HG02840 (cell line): ENCODE measurements at regions not wholly inside any gene's neighbourhood (a gene's known extent, or its start where the extent isn't known, plus 50 kb on each side); places are given as distances from the start of the nearest gene placed in this dataset.
"Not testable (repeated sequence)": the region's sequence is repeated elsewhere in the genome, so short reads cannot be mapped to it uniquely, and the experiment has no call there.

Experiments used
- ATAC-seq: cut with Tn5 transposase; IDR thresholded peaks from one replicate; pipeline ENCODE4 v1.9.1; 2021; ENCODE audit warnings: mild to moderate bottlenecking, moderate library complexity, moderate number of reproducible peaks; ENCODE audit not compliant: unreplicated experiment, low FRiP score

DNA sequence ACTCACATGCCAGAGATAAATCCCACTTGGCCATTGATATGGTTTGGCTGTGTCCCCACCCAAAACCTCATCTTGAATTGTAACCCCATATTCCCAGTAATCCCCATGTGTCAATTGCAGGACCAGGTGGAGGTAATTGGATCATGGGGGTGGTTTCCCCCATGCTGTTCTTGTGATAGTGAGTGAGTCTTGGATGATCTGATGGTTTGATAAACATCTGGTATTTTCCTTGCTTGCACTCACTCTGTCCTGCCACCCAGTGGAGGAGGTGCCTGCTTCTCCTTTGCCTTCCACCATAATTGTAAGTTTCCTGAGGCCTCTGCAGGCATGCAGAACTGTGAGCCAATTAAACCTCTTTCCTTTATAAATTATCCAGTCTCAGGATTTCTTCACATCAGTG is 50.4 kb upstream of the B3GAT2 start:
- not testable (repeated sequence) for ATAC-seq

DNA sequence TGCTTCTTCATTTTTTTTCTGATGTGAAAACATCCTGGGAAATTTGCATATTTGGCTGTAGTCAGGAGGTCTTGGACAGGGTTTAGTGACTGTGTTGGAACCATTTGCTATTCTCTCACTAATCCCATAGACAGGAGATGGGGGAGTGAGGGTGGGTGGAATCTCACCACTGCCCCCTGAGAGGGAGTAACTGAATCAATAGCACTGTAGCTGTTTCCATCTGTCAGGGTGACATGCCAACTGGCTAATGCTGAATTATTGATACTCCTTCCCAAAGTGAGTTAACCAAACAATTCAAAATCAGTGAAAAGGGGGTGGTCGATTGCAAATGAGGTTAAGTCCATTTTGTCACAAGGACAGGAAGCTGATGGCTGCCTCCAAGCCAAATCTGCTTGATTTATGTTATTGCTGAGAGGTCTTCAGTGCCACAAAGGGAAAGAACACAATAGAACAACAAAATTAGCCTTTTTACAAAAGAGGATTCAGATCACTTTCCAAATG is 55.1 kb upstream of the B3GAT2 start:
- ATAC-seq: no peak

DNA sequence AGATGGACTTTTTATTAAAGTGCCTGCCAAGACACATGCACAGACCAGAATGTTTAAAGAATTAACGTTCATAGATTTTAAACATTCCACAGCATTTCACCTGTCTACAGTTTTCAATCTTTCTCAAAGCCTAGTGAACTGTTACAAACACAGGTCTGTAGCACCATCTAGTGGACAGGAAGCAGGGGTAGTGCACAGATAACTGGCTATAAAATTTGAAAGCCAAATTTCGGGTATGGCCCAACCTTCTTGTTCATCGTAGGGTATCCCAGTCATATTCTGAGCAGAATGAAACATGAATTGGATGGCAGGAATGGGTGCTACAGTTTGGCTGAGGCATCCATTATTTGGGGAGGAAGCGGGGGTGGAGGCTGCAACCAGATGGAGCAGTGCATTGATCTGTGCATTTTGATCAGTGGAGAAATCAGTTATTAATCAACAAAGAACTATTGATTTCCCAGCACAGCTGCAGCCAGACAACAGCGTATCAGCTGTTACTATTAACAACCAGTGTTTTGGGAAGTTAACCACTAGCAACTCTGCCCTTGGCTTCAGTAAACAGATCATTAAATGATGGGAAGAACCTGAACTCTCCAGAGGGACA is 56.1 kb upstream of the B3GAT2 start:
- peak; percentile 67 for ATAC-seq

- ATAC-seq: no peak
Observed at GRCh38 chr6:71015392-71015791, 58.5 kb upstream of the B3GAT2 start.

DNA sequence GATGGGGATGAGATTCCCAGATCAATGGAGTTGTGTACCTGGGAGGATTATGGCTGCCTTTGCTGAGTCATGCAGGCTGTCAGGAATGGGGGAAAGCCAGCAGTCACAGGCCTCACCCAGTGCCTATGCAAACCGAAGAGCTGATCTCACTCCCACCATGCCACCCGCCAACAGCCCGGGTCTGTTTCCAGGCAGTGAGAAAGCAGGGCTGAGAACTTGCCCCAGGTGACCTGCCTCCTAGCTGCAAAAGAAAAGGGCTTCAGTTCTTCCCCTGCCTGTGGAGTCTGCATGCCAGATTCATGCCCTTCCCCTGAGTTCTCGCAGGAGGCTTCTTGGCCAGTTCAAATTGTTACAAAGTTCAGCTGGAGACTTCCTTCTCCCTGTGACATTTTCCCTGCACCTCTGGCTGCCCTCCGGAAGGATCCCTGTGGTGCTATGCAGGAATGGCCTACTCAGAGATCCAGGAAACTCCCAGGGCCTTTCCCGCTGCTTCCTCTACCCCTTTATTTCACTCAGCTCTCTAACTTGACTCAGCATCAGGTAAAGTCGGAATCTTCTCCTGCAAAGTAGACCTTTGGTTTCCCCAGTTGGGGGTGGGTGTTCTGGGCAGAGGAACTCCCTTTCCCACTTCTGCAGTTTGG is 71.5 kb upstream of the B3GAT2 start:
- ATAC-seq: no peak

DNA sequence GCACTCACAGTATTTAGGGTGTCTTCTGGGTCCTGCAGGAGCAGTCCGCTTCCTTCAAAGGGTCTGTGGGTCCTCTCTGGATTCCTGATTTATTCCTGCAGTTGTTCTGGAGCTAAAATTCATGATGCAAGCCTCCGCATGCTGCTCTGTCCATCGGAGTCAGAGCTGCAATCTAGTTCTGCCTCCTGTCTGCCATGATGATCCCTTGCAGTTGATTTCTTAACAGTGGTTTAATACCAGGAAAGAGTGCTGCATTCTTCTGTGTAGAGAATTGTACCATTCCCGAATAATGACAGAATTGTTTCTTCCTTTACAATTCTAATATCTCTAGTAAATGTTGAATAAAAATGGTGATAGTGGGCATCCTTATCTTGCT is 72.0 kb upstream of the B3GAT2 start:
- no peak for ATAC-seq

- ATAC-seq: no peak
Observed at GRCh38 chr6:71029555-71029954, 72.7 kb upstream of the B3GAT2 start.

DNA sequence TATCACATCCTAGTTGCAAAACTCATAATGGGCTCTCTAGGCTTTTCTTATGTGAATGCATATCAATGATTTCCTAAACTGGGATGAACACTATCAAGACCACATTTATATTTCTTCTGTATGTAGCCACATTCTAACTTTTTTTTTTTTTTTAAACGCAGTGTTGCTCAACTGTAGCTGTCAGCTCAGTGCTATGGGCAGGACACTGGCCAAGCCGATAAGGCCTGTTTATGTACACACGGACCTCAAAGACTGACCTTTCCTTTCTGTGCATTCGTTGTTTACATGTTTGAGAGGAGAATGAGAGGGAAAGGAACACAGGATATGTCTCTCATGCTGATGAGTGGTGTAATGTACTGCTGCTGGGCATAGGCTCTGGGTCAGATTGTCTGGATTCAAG is 75.1 kb upstream of the B3GAT2 start:
- ATAC-seq: no peak

GRCh38 chr6:71033171-71033570 is 76.3 kb upstream of the B3GAT2 start:
- no peak for ATAC-seq

DNA sequence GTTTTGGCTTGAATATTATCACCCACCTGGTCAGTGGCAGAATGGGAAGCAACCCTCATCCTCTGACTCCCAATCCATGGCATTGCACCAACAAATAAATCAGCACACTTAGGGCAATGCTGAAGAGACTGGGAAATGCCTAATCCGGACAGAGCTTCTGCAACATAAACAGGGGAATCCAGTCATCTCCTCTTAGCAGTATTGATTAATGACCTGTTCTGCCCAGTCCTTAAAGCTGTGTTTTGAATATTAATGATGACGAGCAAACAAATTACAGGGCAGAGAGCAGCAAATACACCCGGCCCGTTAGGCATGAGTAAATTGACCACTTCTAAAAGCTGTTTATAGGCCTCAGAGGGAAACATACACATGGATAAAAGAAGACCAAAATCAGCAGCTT is 77.0 kb upstream of the B3GAT2 start:
- no peak for ATAC-seq

- no peak for ATAC-seq
Observed at GRCh38 chr6:71034563-71035345, 77.9 kb upstream of the B3GAT2 start.

GRCh38 chr6:71035871-71036270 is 79.0 kb upstream of the B3GAT2 start:
- ATAC-seq: no peak

- no peak for ATAC-seq
Observed at GRCh38 chr6:71038711-71039344, 82.0 kb upstream of the B3GAT2 start.

DNA sequence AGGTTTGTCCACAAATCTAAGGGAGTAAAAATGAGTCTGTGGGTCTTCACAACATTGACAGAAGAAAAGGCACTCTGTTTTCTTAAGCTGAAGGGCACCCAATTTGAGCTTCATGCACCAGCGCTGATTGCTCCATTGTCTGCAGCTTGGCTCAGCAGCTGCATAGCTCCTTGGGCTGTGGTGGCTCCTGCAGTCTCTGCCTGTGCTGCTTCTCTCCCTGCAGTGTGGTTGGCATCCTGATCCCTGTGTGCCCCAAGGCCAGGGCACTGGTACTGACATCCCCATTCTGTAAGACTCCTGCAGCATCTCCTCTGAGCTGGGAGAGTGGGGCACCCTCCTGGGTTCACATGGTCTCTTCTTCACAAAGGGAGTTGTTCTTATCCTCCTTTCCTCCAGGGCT is 83.2 kb upstream of the B3GAT2 start:
- no peak for ATAC-seq

DNA sequence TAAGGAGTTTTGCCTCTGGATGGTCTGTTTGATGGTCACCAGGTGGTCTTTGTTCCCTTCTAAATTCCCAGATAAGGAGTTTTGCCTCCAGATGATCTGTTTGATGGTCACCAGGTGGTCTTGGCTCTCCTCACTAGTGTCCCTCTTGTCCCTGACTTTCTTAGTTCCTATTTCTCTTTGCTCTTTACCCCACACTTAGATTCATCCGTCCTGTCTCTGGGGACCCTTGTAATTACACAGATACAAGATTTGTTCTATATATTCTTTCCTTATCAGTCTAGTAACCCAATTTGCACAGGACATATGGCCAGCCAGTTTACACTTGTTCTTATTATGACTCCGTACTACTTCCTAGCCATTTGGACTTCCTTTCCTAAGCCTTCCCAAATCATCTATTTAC is 84.0 kb upstream of the B3GAT2 start:
- ATAC-seq: no peak

DNA sequence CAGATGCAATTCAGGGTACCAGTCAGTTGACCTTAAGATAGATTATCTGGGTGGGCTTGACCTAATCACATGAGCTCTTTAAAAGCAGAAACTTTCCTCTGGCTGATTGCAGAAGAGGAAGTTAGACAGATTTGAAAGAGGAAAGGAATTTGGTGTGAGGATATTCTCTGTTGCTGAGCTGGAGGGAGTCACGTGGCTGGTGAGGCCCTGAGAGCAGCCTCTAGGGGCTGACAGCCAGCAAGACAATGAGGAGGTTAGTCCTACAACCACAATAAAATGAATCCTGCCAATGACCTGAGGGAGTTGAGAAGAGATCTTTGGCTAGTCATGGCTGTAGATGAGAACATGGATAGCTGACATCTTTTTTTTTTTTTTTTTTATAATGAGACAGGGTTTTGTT is 87.0 kb upstream of the B3GAT2 start:
- ATAC-seq: no peak

DNA sequence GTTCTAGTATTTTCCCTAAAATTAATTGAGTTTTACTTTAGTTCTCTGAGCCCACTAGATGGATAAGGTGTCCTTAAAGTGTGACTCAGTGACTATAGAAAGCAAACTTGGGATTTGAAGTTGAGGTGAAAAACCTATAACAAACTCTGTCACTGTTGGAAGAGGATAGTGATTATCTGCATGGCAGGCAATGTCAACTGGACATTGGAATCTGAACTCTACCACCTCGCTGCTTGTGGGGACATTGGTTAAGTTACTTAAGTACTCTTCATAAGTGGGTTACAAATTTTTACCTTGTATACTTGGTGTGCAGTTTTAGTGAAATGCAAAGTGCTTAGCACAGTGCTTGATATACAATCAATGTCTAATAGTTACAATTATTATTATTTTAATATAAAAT is 87.9 kb upstream of the B3GAT2 start:
- no peak for ATAC-seq

GRCh38 chr6:71045296-71045695 is 88.4 kb upstream of the B3GAT2 start:
- no peak for ATAC-seq

DNA sequence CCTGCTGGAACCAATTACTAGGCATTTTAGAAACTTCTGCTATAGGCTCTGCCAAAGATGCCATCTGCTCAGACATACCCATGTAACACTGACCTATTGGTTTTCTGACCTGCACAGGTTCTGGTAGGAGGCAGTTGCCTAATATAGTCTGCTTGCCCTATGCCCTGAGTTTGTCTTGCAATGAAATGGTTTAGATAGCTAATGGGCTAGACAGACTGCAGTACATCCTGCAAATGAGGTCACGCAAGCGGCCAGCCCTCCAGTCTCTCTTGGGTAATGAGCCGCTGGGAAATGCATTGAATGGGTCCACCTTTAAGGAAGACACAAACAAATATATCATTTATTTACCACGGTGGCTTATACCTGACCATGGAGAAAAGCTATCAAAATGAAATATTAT is 90.6 kb upstream of the B3GAT2 start:
- no peak for ATAC-seq

GRCh38 chr6:71048320-71049164 is 91.7 kb upstream of the B3GAT2 start:
- no peak for ATAC-seq
